HG03460 (cell line): ENCODE measurements at regions not wholly inside any gene's neighbourhood (a gene's known extent, or its start where the extent isn't known, plus 50 kb on each side); places are given as distances from the start of the nearest gene placed in this dataset.

Experiments used
- ATAC-seq: cut with Tn5 transposase; IDR thresholded peaks from one replicate; pipeline ENCODE4 v1.9.1; 2021; ENCODE audit not compliant: unreplicated experiment

- no peak for ATAC-seq
Measured at GRCh38 chr19:30169196-30169900, 202.8 kb upstream of the ZNF536 start.

GRCh38 chr19:30170081-30170480, 202.1 kb upstream of the ZNF536 start:
- ATAC-seq: no peak

- ATAC-seq: no peak
Measured at GRCh38 chr19:30170495-30171137, 201.6 kb upstream of the ZNF536 start.

GRCh38 chr19:30171138-30171635, 201.0 kb upstream of the ZNF536 start:
- ATAC-seq: no peak

- no peak for ATAC-seq
Measured at GRCh38 chr19:30171795-30172612, 200.2 kb upstream of the ZNF536 start.

GRCh38 chr19:30172613-30173242, 199.5 kb upstream of the ZNF536 start:
- no peak for ATAC-seq

- ATAC-seq: no peak
Measured at GRCh38 chr19:30173593-30174356, 198.4 kb upstream of the ZNF536 start.

GRCh38 chr19:30174357-30174645, 197.9 kb upstream of the ZNF536 start:
- no peak for ATAC-seq

- no peak for ATAC-seq
Measured at GRCh38 chr19:30174791-30175190, 197.4 kb upstream of the ZNF536 start.

- no peak for ATAC-seq
Measured at GRCh38 chr19:30175987-30176386, 196.2 kb upstream of the ZNF536 start.

- ATAC-seq: no peak
Measured at GRCh38 chr19:30178721-30179402, 193.3 kb upstream of the ZNF536 start.

GRCh38 chr19:30180691-30181090, 191.5 kb upstream of the ZNF536 start:
- ATAC-seq: no peak

GRCh38 chr19:30183807-30184490, 188.2 kb upstream of the ZNF536 start:
- ATAC-seq: no peak

- ATAC-seq: no peak
Measured at GRCh38 chr19:30202060-30202600, 170.1 kb upstream of the ZNF536 start.

GRCh38 chr19:30204721-30205120, 167.5 kb upstream of the ZNF536 start:
- ATAC-seq: no peak

GRCh38 chr19:30206187-30206586, 166.0 kb upstream of the ZNF536 start:
- no peak for ATAC-seq

- ATAC-seq: no peak
Measured at GRCh38 chr19:30207357-30207756, 164.8 kb upstream of the ZNF536 start.

- ATAC-seq: no peak
Measured at GRCh38 chr19:30208436-30209060, 163.6 kb upstream of the ZNF536 start.
